WTC11 (cell line): ENCODE measurements at regions not wholly inside any gene's neighbourhood (a gene's known extent, or its start where the extent isn't known, plus 50 kb on each side); places are given as distances from the start of the nearest gene placed in this dataset.

Experiments used
- ATAC-seq: fragments of 200-7000 bp; cut with Tn5 transposase; 2 replicates; pipeline ENCODE4 v1.10.0; 2021; ENCODE audit warnings: mild to moderate bottlenecking, moderate library complexity
- CTCF ChIA-PET: fragments of 300-600 bp; sonication (Branson Sonifier 250); formaldehyde crosslinking; loops from one replicate; lab custom pipeline; 2021; ENCODE audit warnings: antibody characterized with exemption; lab: Charles Lee
- POLR2A ChIA-PET: fragments of 350-600 bp; sonication (Branson Sonifier 250); formaldehyde crosslinking; loops from one replicate; lab custom pipeline; 2021; ENCODE audit warnings: antibody characterized with exemption; lab: Charles Lee
- DNase-seq: peaks from one replicate; pipeline ENCODE4 v3.0.0; 2021; ENCODE audit warnings: low spot score
- H3K27ac Mint-ChIP-seq: 2 replicates; pipeline ENCODE4 v1.8.0; 2021; ENCODE audit warnings: mixed read lengths
- H3K27me3 Mint-ChIP-seq: 2 replicates; pipeline ENCODE4 v1.8.0; 2021; ENCODE audit warnings: low read depth, mild to moderate bottlenecking, moderate library complexity, mixed read lengths
- H3K36me3 Mint-ChIP-seq: 2 replicates; pipeline ENCODE4 v1.8.0; 2021; ENCODE audit warnings: mixed read lengths
- H3K4me1 Mint-ChIP-seq: 2 replicates; pipeline ENCODE4 v1.8.0; 2022; ENCODE audit warnings: mixed read lengths
- H3K4me3 Mint-ChIP-seq: 2 replicates; pipeline ENCODE4 v1.8.0; 2021; ENCODE audit warnings: mild to moderate bottlenecking, moderate library complexity, mixed read lengths
- H3K9me3 Mint-ChIP-seq: 2 replicates; pipeline ENCODE4 v1.8.0; 2021; ENCODE audit warnings: mixed read lengths
- AFF4 ChIP-seq: sonication (generic); formaldehyde crosslinking; IDR thresholded peaks from 2 replicates; pipeline ENCODE4 v1.8.1; 2023; ENCODE audit warnings: mild to moderate bottlenecking, missing genetic modification reagents, borderline replicate concordance
- AR ChIP-seq: fragments of 250-450 bp; sonication (Bioruptor Pico); IDR thresholded peaks from 2 replicates; pipeline ENCODE4 v1.9.0; 2021; ENCODE audit warnings: mild to moderate bottlenecking
- CREB1 ChIP-seq: sonication (generic); formaldehyde crosslinking; IDR thresholded peaks from 2 replicates; pipeline ENCODE4 v1.8.0; 2023; ENCODE audit warnings: mild to moderate bottlenecking, missing genetic modification reagents
- CREM ChIP-seq: sonication (generic); formaldehyde crosslinking; IDR thresholded peaks from 2 replicates; pipeline ENCODE4 v1.8.1; 2022; ENCODE audit warnings: mild to moderate bottlenecking, missing genetic modification reagents, moderate library complexity
- E2F1 ChIP-seq: sonication (generic); formaldehyde crosslinking; IDR thresholded peaks from 2 replicates; pipeline ENCODE4 v1.8.0; 2022; ENCODE audit warnings: mild to moderate bottlenecking, missing genetic modification reagents
- HMGXB4 ChIP-seq: sonication (generic); formaldehyde crosslinking; IDR thresholded peaks from 2 replicates; pipeline ENCODE4 v1.8.1; 2023; ENCODE audit warnings: mild to moderate bottlenecking, moderate library complexity, missing genetic modification reagents
- MYBL2 ChIP-seq: sonication (generic); formaldehyde crosslinking; IDR thresholded peaks from 2 replicates; pipeline ENCODE4 v1.8.1; 2023; ENCODE audit warnings: mild to moderate bottlenecking, moderate library complexity, missing genetic modification reagents
- OVOL2 ChIP-seq: fragments of 250-450 bp; sonication (Bioruptor Pico); IDR thresholded peaks from 2 replicates; pipeline ENCODE4 v1.9.0; 2021; ENCODE audit warnings: mild to moderate bottlenecking, borderline replicate concordance
- SOX15 ChIP-seq: fragments of 250-450 bp; sonication (Bioruptor Pico); IDR thresholded peaks from 2 replicates; pipeline ENCODE4 v1.9.0; 2021; ENCODE audit warnings: mild to moderate bottlenecking
- USF2 ChIP-seq: sonication (generic); formaldehyde crosslinking; IDR thresholded peaks from 2 replicates; pipeline ENCODE4 v1.8.1; 2023; ENCODE audit warnings: mild to moderate bottlenecking, missing genetic modification reagents, moderate library complexity
- ZNF121 ChIP-seq: sonication (generic); formaldehyde crosslinking; IDR thresholded peaks from 2 replicates; pipeline ENCODE4 v1.8.0; 2023; ENCODE audit warnings: missing genetic modification reagents
- ZNF425 ChIP-seq: fragments of 250-450 bp; sonication (Bioruptor Pico); conservative IDR thresholded peaks from 2 replicates; pipeline ENCODE4 v1.9.0; 2021; ENCODE audit warnings: mild to moderate bottlenecking
- ZNF532 ChIP-seq: fragments of 250-450 bp; sonication (Bioruptor Pico); IDR thresholded peaks from 2 replicates; pipeline ENCODE4 v1.9.0; 2021; ENCODE audit warnings: mild to moderate bottlenecking, borderline replicate concordance

GRCh38 chr12:131491916-131492490 lies 218.9 kb upstream of the SFSWAP start (continued):
- no peak for TF ChIP-seq ZNF532
- no peak for TF ChIP-seq HMGXB4 (CRISPR knock-in tag)
- TF ChIP-seq AFF4 (CRISPR knock-in tag) = no peak
- TF ChIP-seq, all 79 proteins: peak for 0

- TF ChIP-seq ZNF121 (CRISPR knock-in tag) (no peak), USF2 (CRISPR knock-in tag) (peak; percentile 54)
- ChIA-PET CTCF (no interaction called here), POLR2A (no interaction called here)
- Mint-ChIP-seq H3K4me1 (no peaks in the 10 kb centered on the region), H3K27ac (no peak overlapping the region), H3K9me3 (0 out of 2 replicates have a peak, but pooled peaks cover 3% of the 10 kb centered on the region), H3K4me3 (no peak overlapping the region), H3K27me3 (peaks cover 10% of the 10 kb centered on the region), H3K36me3 (no peaks in the 10 kb centered on the region)
- ATAC-seq (no peak), DNase-seq (no peak)
These were observed 217.6 kb upstream of the SFSWAP start for GRCh38 chr12:131493068-131493826.

- DNase-seq (no peak), ATAC-seq (no peak)
- Mint-ChIP-seq H3K4me3 (no peak overlapping the region), H3K9me3 (0 out of 2 replicates have a peak, but pooled peaks cover 3% of the 10 kb centered on the region), H3K27ac (no peak overlapping the region), H3K27me3 (peaks cover 10% of the 10 kb centered on the region), H3K36me3 (no peaks in the 10 kb centered on the region), H3K4me1 (no peaks in the 10 kb centered on the region)
- ChIA-PET POLR2A (no interaction called here), CTCF (no interaction called here)
- TF ChIP-seq OVOL2 (CRISPR knock-in tag) = no peak
- TF ChIP-seq E2F1 (CRISPR knock-in tag) = no peak
- no peak for TF ChIP-seq AR
- no peak for TF ChIP-seq SOX15
- TF ChIP-seq CREB1 = no peak
- no peak for TF ChIP-seq ZNF425 (CRISPR knock-in tag)
- TF ChIP-seq MYBL2 = no peak
- TF ChIP-seq CREM (CRISPR knock-in tag) = no peak
These were observed 216.7 kb upstream of the SFSWAP start for GRCh38 chr12:131494216-131494615.
